GM12874 (cell line): ENCODE measurements at regions not wholly inside any gene's neighbourhood (a gene's known extent, or its start where the extent isn't known, plus 50 kb on each side); places are given as distances from the start of the nearest gene placed in this dataset.

Experiments
- TF ChIP-seq, protein P1 (sequence below): IDR thresholded peaks from 2 replicates; pipeline ENCODE4 v1.5.1; 2011; ENCODE audit warnings: low read depth, mild to moderate bottlenecking, control low read depth, low read length, moderate library complexity; ENCODE audit not compliant: insufficient read depth

DNA sequence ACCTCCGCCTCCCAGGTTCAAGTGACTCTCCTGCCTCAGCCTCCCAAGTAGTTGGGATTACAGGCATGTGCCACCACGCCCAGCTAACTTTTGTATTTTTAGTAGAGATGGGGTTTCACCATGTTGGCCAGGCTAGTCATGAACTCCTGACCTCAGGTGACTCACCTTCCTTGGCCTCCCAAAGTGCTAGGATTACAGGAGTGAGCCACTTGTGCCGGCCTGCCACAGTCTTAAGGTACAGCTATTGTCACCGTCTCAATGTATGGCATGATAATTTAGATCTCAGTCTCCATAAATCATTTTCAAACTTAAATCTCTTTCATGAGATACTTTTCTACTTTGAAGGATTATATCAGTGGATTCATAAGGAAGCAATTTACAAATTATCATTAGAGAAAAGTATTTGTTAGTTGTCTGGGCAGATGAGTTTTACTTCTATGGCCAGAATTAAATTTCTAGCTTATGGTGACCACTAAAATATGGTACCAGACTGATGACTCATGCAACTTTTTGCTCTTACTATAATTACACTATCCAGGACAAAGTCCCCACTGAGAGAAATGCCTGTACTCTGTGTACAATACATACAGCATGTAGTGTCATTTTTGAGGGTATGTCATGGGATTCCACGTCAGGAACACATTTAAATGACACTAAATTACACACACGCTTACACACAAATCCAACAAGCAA, 1230.3 kb upstream of the GOT2 start:
- TF ChIP-seq, protein P1, sequence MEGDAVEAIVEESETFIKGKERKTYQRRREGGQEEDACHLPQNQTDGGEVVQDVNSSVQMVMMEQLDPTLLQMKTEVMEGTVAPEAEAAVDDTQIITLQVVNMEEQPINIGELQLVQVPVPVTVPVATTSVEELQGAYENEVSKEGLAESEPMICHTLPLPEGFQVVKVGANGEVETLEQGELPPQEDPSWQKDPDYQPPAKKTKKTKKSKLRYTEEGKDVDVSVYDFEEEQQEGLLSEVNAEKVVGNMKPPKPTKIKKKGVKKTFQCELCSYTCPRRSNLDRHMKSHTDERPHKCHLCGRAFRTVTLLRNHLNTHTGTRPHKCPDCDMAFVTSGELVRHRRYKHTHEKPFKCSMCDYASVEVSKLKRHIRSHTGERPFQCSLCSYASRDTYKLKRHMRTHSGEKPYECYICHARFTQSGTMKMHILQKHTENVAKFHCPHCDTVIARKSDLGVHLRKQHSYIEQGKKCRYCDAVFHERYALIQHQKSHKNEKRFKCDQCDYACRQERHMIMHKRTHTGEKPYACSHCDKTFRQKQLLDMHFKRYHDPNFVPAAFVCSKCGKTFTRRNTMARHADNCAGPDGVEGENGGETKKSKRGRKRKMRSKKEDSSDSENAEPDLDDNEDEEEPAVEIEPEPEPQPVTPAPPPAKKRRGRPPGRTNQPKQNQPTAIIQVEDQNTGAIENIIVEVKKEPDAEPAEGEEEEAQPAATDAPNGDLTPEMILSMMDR = no peak

DNA sequence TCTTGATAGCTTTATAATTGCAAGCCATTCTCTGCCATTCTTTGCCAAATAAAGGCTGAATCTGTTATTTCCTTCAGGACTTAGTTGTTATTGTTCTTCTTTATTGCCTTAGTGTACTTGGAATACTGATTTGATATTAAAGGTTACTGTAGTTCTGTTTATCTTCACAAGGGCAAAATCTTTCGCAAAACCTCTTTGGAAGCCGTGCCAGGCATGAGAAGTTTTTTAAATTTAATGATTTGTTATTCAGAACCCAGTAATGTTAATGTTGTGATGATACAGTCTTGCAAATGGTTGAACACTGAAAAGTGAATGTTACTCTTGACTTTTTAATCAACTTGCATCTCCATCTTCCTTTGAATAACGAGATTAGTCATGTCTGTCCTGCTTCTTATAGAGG, 1225.2 kb upstream of the GOT2 start:
- TF ChIP-seq, protein P1 = no peak

DNA sequence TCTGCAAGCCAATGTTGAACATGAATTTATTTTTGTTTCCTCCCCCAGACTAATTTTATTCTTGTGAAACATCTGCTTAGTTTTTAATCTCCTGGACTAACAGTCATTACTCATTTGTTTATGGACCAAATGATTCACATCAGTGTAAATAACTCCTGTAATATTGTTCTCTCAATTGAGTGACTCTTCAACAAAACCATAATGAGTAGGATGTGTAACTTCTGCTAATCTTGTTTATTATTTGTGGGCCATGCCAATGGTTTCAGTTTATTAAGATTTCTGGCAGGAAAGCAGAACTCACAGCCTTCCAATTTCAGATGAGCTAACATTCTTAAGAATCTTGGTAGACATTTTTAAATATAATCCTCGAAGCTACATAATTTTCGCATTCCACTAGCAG, 1216.3 kb upstream of the GOT2 start:
- TF ChIP-seq, protein P1 = no peak

DNA sequence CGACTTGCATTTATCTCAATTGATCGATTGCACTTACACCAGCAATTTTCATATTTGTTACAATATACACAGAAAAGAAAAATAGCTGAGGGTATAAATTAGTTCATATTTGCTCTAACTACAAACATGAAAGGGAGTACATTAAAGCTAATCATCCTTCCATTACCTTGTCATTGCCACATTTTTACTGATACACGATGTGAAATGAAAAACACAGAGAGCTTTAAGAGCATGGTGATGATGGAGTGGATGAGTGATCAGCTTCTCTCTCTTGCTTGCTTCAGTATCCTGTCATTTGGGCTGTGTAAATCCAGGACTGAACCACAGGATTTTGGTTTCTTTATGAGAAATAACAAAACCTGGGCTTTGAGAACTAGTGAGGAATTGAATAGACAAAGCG, 1207.5 kb upstream of the GOT2 start:
- TF ChIP-seq, protein P1 = no peak

DNA sequence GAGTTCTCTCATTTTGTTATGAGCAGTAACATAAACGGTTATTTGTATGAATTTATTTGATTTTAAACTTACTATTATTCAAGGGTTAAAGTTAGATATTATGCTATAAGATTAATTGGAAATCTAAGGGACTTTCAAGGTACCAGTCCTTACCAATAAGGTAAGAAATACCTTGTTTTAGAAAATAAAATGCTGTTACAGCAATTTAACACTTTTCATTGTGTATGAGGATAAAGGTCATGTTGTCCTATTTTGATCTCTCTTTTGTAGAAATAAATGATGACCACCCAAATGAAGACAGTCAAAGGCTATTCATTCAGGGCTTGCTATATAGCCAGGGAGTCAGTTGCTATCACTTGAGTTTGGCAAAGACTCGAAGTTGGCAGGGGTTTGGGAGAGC, 1185.9 kb upstream of the GOT2 start:
- TF ChIP-seq, protein P1 = no peak

DNA sequence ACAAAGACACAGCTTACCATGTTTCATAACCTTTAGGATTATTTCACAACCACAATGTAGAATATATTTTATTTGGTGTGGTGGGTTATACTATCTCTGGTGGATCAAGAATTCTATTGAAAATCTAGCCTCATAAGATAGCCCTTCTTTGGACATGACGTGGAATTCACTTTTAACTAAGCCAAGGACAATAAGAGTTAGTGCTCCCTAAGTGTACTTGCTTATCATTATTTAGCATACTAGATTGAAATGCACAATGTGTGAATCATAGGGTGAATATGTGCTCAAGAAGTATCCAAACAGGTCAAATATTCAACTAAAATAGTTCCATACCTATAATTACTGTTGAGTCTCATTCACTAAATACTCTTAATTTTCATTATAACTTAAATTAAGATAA, 1179.5 kb upstream of the GOT2 start:
- TF ChIP-seq, protein P1 = no peak

DNA sequence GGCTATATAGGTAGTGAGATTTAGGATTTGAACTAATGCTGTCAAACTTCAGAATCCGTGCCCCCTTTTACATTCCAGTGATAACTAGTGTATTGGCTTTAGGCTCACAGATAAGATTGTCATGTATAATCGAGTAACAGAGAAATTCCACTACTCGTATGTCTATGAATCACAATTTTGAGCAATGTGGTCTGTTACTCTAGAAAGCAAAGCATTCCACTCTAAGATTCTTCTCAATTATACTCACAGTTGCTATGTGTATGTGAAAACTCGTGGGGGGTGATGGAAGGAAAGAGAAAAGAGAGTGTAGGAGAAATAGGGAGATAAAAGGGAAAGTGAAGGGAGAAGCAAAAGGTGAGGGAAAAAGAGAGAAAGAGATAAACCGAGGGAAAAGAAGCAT, 1175.1 kb upstream of the GOT2 start:
- TF ChIP-seq, protein P1 = no peak
